Kidney epithelial cell (primary cell): ENCODE measurements at regions not wholly inside any gene's neighbourhood (a gene's known extent, or its start where the extent isn't known, plus 50 kb on each side); places are given as distances from the start of the nearest gene placed in this dataset.

Experiments
- DNase-seq: peaks from one replicate; pipeline ENCODE4 v3.0.0-alpha.2; 2010; ENCODE audit warnings: low read depth
- H3K27me3 ChIP-seq: 2 replicates; pipeline ENCODE4 v1.6.0; 2011; ENCODE audit warnings: low read length; ENCODE audit not compliant: control insufficient read depth, insufficient read depth
- H3K36me3 ChIP-seq: 2 replicates; pipeline ENCODE4 v1.5.1; 2011; ENCODE audit warnings: low read length; ENCODE audit not compliant: control insufficient read depth, insufficient read depth
- H3K4me3 ChIP-seq: 2 replicates; pipeline ENCODE4 v1.5.1; 2011; ENCODE audit warnings: low read depth, mild to moderate bottlenecking, control low read depth, low read length
- TF ChIP-seq, protein P1 (sequence below): IDR thresholded peaks from 2 replicates; pipeline ENCODE4 v1.5.1; 2011; ENCODE audit warnings: mild to moderate bottlenecking, moderate library complexity, low read length, control low read depth, inconsistent platforms; ENCODE audit not compliant: insufficient read depth, poor library complexity, severe bottlenecking

DNA sequence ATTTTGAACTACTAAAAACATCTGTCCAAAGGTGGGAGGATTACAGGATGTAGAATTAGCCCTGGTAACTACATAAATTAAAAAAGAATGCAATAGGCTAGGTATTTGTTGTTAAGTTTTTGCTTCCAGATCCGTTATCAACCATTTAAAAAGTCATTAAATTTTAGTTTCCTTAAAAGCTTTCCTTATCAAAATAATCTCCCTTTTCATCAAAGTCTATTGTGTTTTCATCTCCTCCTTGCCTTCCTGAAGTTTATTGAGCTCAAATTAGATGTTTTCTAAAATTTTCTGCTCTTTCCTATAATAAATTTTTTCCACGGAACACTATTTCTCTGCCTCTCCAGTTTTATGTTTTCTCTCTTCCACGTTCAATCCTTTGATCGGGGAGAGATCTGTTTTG is 108.6 kb downstream of the MEX3B start:
- no peaks in the 10 kb centered on the region for H3K27me3 ChIP-seq
- no peak overlapping the region for H3K4me3 ChIP-seq
- TF ChIP-seq, protein P1, sequence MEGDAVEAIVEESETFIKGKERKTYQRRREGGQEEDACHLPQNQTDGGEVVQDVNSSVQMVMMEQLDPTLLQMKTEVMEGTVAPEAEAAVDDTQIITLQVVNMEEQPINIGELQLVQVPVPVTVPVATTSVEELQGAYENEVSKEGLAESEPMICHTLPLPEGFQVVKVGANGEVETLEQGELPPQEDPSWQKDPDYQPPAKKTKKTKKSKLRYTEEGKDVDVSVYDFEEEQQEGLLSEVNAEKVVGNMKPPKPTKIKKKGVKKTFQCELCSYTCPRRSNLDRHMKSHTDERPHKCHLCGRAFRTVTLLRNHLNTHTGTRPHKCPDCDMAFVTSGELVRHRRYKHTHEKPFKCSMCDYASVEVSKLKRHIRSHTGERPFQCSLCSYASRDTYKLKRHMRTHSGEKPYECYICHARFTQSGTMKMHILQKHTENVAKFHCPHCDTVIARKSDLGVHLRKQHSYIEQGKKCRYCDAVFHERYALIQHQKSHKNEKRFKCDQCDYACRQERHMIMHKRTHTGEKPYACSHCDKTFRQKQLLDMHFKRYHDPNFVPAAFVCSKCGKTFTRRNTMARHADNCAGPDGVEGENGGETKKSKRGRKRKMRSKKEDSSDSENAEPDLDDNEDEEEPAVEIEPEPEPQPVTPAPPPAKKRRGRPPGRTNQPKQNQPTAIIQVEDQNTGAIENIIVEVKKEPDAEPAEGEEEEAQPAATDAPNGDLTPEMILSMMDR: no peak
- no peak for DNase-seq
- no peaks in the 10 kb centered on the region for H3K36me3 ChIP-seq

DNA sequence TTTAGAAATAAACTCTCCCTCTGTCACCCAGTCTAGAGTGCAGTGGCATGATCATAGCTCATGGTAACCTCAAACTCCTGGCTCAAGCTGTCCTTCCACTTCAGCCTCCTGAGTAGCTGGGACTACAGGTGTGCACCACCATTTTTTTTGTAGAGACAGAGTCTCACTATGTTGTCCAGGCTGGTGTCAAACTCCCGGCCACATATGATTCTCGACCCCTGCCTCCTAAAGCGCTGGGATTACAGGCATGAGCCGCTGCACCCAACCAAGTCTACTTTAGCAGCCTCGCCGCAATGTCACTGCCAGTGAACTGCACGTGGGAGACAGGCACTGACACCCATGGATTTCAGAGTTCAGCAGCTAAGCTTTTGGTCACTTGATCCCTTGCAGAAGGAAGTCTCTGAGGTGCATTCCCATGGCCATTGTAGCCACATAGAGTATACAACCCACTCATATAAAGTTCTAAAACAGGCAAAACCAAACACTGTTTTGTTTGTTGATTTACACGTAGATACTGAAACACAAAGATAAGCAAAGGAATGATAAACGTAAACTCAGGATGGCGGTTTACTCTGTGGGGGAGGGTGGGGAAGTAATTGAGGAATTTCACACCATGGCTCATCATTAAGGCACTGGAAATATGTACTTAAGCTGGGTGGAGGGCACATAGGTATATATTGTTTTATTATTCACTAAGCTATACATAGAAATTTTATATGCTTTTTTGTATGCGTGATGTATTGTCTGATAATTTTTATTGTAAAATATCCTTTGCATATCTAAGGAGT is 115.0 kb downstream of the MEX3B start:
- H3K4me3 ChIP-seq: no peak overlapping the region
- DNase-seq: no peak
- H3K36me3 ChIP-seq: no peaks in the 10 kb centered on the region
- TF ChIP-seq, protein P1: no peak
- H3K27me3 ChIP-seq: no peaks in the 10 kb centered on the region

DNA sequence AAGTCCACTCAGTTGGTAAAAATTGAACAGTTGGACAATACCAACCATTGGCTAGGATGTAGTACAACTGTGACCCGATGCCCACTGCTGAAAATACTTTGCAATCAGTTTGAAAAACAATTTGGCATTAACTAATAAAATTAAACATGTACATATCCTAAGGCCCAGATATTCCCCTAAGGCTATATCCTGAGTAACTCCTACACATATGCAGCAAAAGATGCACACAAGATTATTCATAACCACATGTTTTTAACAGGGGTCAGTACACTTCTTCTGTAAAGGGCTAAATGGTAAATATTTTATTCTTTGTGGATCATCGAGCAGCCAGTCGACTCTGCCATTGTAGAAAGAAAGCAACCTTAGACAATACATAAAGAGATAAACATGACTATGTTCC is 116.3 kb downstream of the MEX3B start:
- DNase-seq: no peak
- no peaks in the 10 kb centered on the region for H3K36me3 ChIP-seq
- TF ChIP-seq, protein P1: no peak
- no peak overlapping the region for H3K4me3 ChIP-seq
- H3K27me3 ChIP-seq: no peaks in the 10 kb centered on the region

DNA sequence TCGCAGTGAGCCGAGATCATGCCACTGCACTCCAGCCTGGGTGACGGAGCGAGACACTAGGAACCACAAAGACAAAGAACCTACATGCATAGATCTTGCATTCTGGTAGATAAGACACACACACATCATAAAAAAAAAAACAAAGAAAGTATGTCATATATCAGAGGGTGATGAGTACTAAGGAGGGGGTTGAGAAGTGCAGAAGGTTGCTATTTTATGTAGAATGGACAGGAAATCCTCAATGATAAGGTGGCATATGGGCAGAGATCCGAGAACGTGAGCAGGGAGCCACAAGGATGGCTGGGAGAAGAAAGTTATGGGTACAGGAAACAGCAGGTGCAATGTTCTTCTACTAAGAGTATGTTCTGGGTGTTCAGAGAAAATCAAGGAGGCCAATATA is 118.8 kb downstream of the MEX3B start:
- TF ChIP-seq, protein P1: no peak
- no peaks in the 10 kb centered on the region for H3K27me3 ChIP-seq

DNA sequence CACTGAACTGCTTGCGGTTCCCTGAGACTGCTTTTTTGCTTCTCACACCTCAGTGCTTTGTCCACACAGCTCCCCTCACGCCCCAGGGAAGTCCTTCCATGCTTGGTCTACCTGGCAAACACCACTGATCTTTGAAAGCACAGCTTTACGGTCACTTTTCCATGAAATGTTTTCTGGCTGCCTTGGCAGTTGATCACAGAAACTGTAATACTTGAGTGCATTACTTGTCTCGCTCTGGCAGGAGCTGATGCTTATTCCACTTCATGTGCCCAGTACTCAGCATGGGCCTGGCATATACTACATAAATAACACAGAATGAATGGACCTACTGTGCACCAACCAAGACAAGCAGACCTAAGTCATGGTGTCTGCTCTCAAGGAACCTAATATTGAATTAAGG is 121.1 kb downstream of the MEX3B start:
- DNase-seq: no peak
- no peak overlapping the region for H3K4me3 ChIP-seq
- H3K36me3 ChIP-seq: no peaks in the 10 kb centered on the region
- H3K27me3 ChIP-seq: no peaks in the 10 kb centered on the region
- TF ChIP-seq, protein P1: no peak

More for the DNA sequence above, 118.8 kb downstream of the MEX3B start:
- Histone ChIP-seq H3K36me3 (no peaks in the 10 kb centered on the region), H3K4me3 (no peak overlapping the region)
- DNase-seq: no peak
